KMS-11 (cell line): ENCODE measurements at regions not wholly inside any gene's neighbourhood (a gene's known extent, or its start where the extent isn't known, plus 50 kb on each side); places are given as distances from the start of the nearest gene placed in this dataset.

Source experiments
- H2AFZ ChIP-seq: fragments of 200-600 bp; sonication (generic); 2 replicates; pipeline ENCODE4 v1.6.1; 2016; ENCODE audit warnings: antibody characterized with exemption, mixed run types, low read depth
- H3K27ac ChIP-seq: fragments of 200-600 bp; sonication (generic); 2 replicates; pipeline ENCODE4 v1.6.1; 2016; ENCODE audit warnings: mild to moderate bottlenecking, mixed run types
- H3K27me3 ChIP-seq: fragments of 200-600 bp; sonication (generic); 2 replicates; pipeline ENCODE4 v1.6.1; 2017; ENCODE audit warnings: mild to moderate bottlenecking, low read depth, mixed run types, moderate library complexity; ENCODE audit not compliant: insufficient read depth
- H3K36me3 ChIP-seq: fragments of 200-600 bp; sonication (generic); 2 replicates; pipeline ENCODE4 v1.6.1; 2017; ENCODE audit warnings: mild to moderate bottlenecking, mixed run types; ENCODE audit not compliant: insufficient read depth
- H3K4me1 ChIP-seq: fragments of 200-600 bp; sonication (generic); 2 replicates; pipeline ENCODE4 v1.6.1; 2016; ENCODE audit warnings: mild to moderate bottlenecking, low read depth, mixed run types; ENCODE audit not compliant: poor library complexity, severe bottlenecking
- H3K4me2 ChIP-seq: fragments of 200-600 bp; sonication (generic); 2 replicates; pipeline ENCODE4 v1.7.0; 2016; ENCODE audit warnings: mild to moderate bottlenecking, mixed run types
- H3K4me3 ChIP-seq: fragments of 200-600 bp; sonication (generic); IDR thresholded peaks from 2 replicates; pipeline ENCODE4 v1.6.1; 2017; ENCODE audit warnings: low read depth, low read length, mixed read lengths; ENCODE audit not compliant: insufficient read depth
- H3K79me2 ChIP-seq: fragments of 200-600 bp; sonication (generic); 2 replicates; pipeline ENCODE4 v1.6.1; 2016; ENCODE audit warnings: low read depth, mixed run types; ENCODE audit not compliant: insufficient read depth
- H3K9ac ChIP-seq: fragments of 200-600 bp; sonication (generic); 2 replicates; pipeline ENCODE4 v1.6.1; 2016; ENCODE audit warnings: mild to moderate bottlenecking, mixed run types
- H4K20me1 ChIP-seq: fragments of 200-600 bp; sonication (generic); 2 replicates; pipeline ENCODE4 v1.6.1; 2016; ENCODE audit warnings: mild to moderate bottlenecking, mixed run types; ENCODE audit not compliant: insufficient read depth
- CTCF ChIP-seq: fragments of 200-600 bp; sonication (generic); conservative IDR thresholded peaks from 2 replicates; pipeline ENCODE4 v1.6.1; 2017; ENCODE audit warnings: low read depth, mild to moderate bottlenecking, antibody characterized with exemption, low read length, moderate library complexity, mixed read lengths

DNA sequence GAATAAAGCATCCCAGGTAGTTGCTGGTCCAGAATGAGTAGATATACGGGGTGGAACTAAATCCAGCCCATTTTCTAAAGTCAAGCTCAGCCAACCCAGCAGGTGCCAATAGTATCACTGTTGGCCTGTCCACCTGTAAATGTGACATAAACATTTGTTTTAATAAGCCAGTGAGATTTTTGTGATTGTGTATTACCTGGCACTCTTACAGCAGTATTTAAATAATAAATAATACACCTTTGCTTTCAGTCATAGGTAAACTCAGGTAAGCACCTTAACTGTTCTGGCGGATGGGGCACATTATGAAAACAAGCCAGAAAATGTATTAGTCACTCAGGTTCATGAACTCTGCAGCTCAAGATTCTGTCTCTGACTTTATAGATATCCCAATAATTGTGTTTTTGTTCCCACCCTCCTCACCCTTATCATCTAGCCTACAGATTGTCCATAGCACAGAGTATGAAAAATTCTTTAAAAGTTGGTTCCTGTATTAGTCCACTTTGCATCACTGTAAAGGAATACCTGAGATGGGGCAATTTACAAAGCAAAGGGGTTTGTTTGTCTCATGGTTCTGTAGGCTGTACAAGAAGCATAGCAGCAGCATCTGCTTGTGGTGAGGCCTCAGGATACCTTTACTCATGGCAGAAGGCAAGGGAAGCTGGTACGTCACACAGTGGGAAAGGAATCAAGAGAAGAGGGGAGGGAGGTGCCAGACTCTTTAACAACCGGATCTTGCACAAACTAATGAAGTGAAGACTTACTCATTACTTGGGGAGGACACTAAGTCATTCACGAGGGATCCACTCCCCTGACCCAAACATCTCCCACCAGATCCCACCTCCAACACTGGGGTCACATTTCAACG, 73.0 kb upstream of the CYRIA start:
- Histone ChIP-seq H3K4me2 (no peak overlapping the region), H3K4me3 (no peak overlapping the region), H2AFZ (no peak overlapping the region), H3K9ac (no peak overlapping the region), H3K36me3 (no peaks in the 10 kb centered on the region), H3K4me1 (no peaks in the 10 kb centered on the region), H3K79me2 (no peaks in the 10 kb centered on the region), H3K27ac (no peak overlapping the region), H3K27me3 (no peaks in the 10 kb centered on the region), H4K20me1 (no peaks in the 10 kb centered on the region)
- no peak for TF ChIP-seq CTCF

- Histone ChIP-seq H4K20me1 (no peaks in the 10 kb centered on the region), H3K36me3 (no peaks in the 10 kb centered on the region), H3K9ac (no peak overlapping the region), H3K27ac (no peak overlapping the region), H3K4me2 (no peak overlapping the region), H3K79me2 (no peaks in the 10 kb centered on the region), H3K4me3 (no peak overlapping the region), H3K27me3 (no peaks in the 10 kb centered on the region), H2AFZ (no peak overlapping the region), H3K4me1 (no peaks in the 10 kb centered on the region)
- no peak for TF ChIP-seq CTCF
These were observed 72.2 kb upstream of the CYRIA start for GRCh38 chr2:16737812-16738211.

DNA sequence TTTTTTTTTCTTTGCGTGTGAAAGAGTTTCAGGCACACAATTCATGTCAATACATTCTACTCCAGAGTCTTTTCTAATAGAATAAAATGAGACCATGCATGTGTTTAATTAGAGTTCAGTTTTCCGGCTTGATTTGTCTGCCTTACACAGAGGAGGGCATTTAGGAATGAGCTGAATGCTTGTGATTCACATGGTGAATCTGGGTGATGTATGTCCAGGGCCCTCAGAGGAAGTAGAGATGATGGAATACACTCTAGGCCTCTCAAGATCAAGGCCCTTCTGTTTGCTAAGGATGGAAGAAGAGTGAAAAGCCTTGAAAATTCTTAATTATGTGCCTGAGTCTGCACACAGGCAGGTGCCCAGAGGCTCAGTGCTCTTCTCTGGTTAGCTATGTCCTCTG, 71.0 kb upstream of the CYRIA start:
- TF ChIP-seq CTCF = no peak
- H3K4me1 ChIP-seq = no peaks in the 10 kb centered on the region
- H3K4me2 ChIP-seq = no peak overlapping the region
- no peak overlapping the region for H3K27ac ChIP-seq
- H3K9ac ChIP-seq = no peak overlapping the region
- H4K20me1 ChIP-seq = no peaks in the 10 kb centered on the region
- no peak overlapping the region for H2AFZ ChIP-seq
- no peaks in the 10 kb centered on the region for H3K79me2 ChIP-seq
- H3K36me3 ChIP-seq = no peaks in the 10 kb centered on the region
- H3K4me3 ChIP-seq = no peak overlapping the region
- H3K27me3 ChIP-seq = no peaks in the 10 kb centered on the region

GRCh38 chr2:16729335-16729734, 63.7 kb upstream of the CYRIA start:
- no peak overlapping the region for H3K9ac ChIP-seq
- H3K36me3 ChIP-seq = no peaks in the 10 kb centered on the region
- no peak overlapping the region for H3K4me3 ChIP-seq
- H3K79me2 ChIP-seq = no peaks in the 10 kb centered on the region
- no peak overlapping the region for H3K27ac ChIP-seq
- no peak for TF ChIP-seq CTCF
- H3K4me2 ChIP-seq = no peak overlapping the region
- H3K4me1 ChIP-seq = no peaks in the 10 kb centered on the region
- H4K20me1 ChIP-seq = no peaks in the 10 kb centered on the region
- no peak overlapping the region for H2AFZ ChIP-seq
- H3K27me3 ChIP-seq = no peaks in the 10 kb centered on the region
